B cell (primary cell): ENCODE measurements at regions not wholly inside any gene's neighbourhood (a gene's known extent, or its start where the extent isn't known, plus 50 kb on each side); places are given as distances from the start of the nearest gene placed in this dataset.

ENCODE experiments used
- ATAC-seq: fragments of 200-7000 bp; cut with Tn5 transposase; one replicate; pipeline ENCODE4 v1.10.0; 2021; ENCODE audit warnings: low read depth, mild to moderate bottlenecking, moderate number of reproducible peaks, moderate library complexity
- CTCF ChIA-PET: fragments of 350-600 bp; sonication (Branson Sonifier 250); formaldehyde crosslinking; loops from one replicate; lab custom pipeline; 2021; ENCODE audit warnings: antibody characterized with exemption, inconsistent platforms; lab: Charles Lee
- POLR2A ChIA-PET: fragments of 350-600 bp; sonication (Branson Sonifier 250); formaldehyde crosslinking; loops from one replicate; lab custom pipeline; 2021; ENCODE audit warnings: antibody characterized with exemption; lab: Charles Lee
- DNase-seq: peaks from one replicate; pipeline ENCODE4 v3.0.0; 2013
- H2AFZ ChIP-seq: 2 replicates; pipeline ENCODE4 v1.6.1; 2012; ENCODE audit warnings: mild to moderate bottlenecking, low read depth, low read length; ENCODE audit not compliant: insufficient read depth, poor library complexity, severe bottlenecking
- H3K27ac ChIP-seq, 2 donors: 1 replicate in 1 of 2; 2 replicates in 1 of 2; pipeline ENCODE4 v1.5.1; 2012 to 2013; ENCODE audit warnings: low read length in 2 of 2, mild to moderate bottlenecking in 2 of 2, moderate library complexity in 1 of 2
- H3K27me3 ChIP-seq, 4 experiments: fragments of 200-600 bp in 1 of 4; sonication (generic) in 1 of 4; replicated peaks in 1 of 4; 1 replicate in 2 of 4; 2 replicates in 2 of 4; pipeline versions ENCODE4 v1.6.1 to v1.7.0; 2013 to 2016; ENCODE audit warnings: low read length in 3 of 4, mild to moderate bottlenecking in 2 of 4, mixed read lengths in 1 of 4, moderate library complexity in 1 of 4; ENCODE audit not compliant: insufficient read depth in 4 of 4, control insufficient read depth in 3 of 4; ENCODE audit errors: control extremely low read depth in 1 of 4
- H3K36me3 ChIP-seq, 2 experiments: replicated peaks in 1 of 2; 1 replicate in 1 of 2; 2 replicates in 1 of 2; pipeline versions ENCODE4 v1.6.1 to v1.7.1; 2013; ENCODE audit warnings: low read length in 1 of 2; ENCODE audit not compliant: insufficient read depth in 2 of 2, control insufficient read depth in 1 of 2; ENCODE audit errors: control extremely low read depth in 1 of 2, extremely low read depth in 1 of 2
- H3K4me1 ChIP-seq, 2 donors: fragments of 200-600 bp in 1 of 2; sonication (generic) in 1 of 2; 1 replicate in 1 of 2; 2 replicates in 1 of 2; pipeline versions ENCODE4 v1.5.1 to v1.6.1; 2013 to 2017; ENCODE audit warnings: low read length in 2 of 2; ENCODE audit not compliant: control insufficient read depth in 2 of 2, insufficient read depth in 2 of 2
- H3K4me2 ChIP-seq: replicated peaks from 2 replicates; pipeline ENCODE3; 2012; ENCODE audit warnings: mild to moderate bottlenecking, low read depth, low read length; ENCODE audit not compliant: poor library complexity, severe bottlenecking
- H3K4me3 ChIP-seq, 5 experiments: fragments of 200-600 bp in 1 of 5; sonication (generic) in 1 of 5; 1 replicate in 3 of 5; 2 replicates in 2 of 5; pipeline versions ENCODE4 v1.5.1 to v1.7.0; 2011 to 2016; ENCODE audit warnings: low read length in 4 of 5, mild to moderate bottlenecking in 4 of 5, low read depth in 2 of 5, control low read depth in 1 of 5, moderate library complexity in 1 of 5; ENCODE audit not compliant: insufficient read depth in 1 of 5; ENCODE audit errors: control extremely low read depth in 1 of 5, extremely low read depth in 1 of 5
- H3K79me2 ChIP-seq: fragments of 200-600 bp; sonication (generic); one replicate; pipeline ENCODE4 v1.6.0; 2016; ENCODE audit warnings: low read length; ENCODE audit not compliant: control insufficient read depth, insufficient read depth
- H3K9ac ChIP-seq: fragments of 200-600 bp; sonication (generic); 2 replicates; pipeline ENCODE4 v1.6.1; 2017; ENCODE audit warnings: mild to moderate bottlenecking, low read length, moderate library complexity
- H3K9me3 ChIP-seq, 3 donors: one replicate each; pipeline versions ENCODE4 v1.6.1 to v1.7.1; 2013; ENCODE audit warnings: low read length in 2 of 3; ENCODE audit not compliant: control insufficient read depth in 2 of 3, insufficient read depth in 1 of 3; ENCODE audit errors: control extremely low read depth in 1 of 3
- H4K20me1 ChIP-seq: 2 replicates; pipeline ENCODE4 v1.6.0; 2012; ENCODE audit warnings: mild to moderate bottlenecking, low read length; ENCODE audit not compliant: insufficient read depth, control insufficient read depth, poor library complexity, severe bottlenecking
- H3K27ac Mint-ChIP-seq: one replicate; pipeline ENCODE4 v1.8.0; 2021; ENCODE audit warnings: mixed read lengths
- H3K27me3 Mint-ChIP-seq: one replicate; pipeline ENCODE4 v1.8.0; 2021; ENCODE audit warnings: mixed read lengths
- H3K4me1 Mint-ChIP-seq: one replicate; pipeline ENCODE4 v1.8.0; 2021; ENCODE audit warnings: mixed read lengths
- H3K4me3 Mint-ChIP-seq: one replicate; pipeline ENCODE4 v1.8.0; 2021; ENCODE audit warnings: mixed read lengths
- H3K9me3 Mint-ChIP-seq: one replicate; pipeline ENCODE4 v1.8.0; 2022; ENCODE audit warnings: mixed read lengths; ENCODE audit not compliant: insufficient read depth
- EZH2 ChIP-seq: IDR thresholded peaks from 2 replicates; pipeline ENCODE4 v1.6.1; 2012; ENCODE audit warnings: borderline replicate concordance, low read depth, mild to moderate bottlenecking, moderate library complexity, low read length; ENCODE audit not compliant: insufficient read depth, poor library complexity, severe bottlenecking
- WGBS: methylation state at CpG from one replicate; pipeline ENCODE4 v1.1.5; 2013; ENCODE audit warnings: missing lambda C conversion rate; ENCODE audit not compliant: insufficient coverage; 5-methylcytosine and 5-hydroxymethylcytosine counted together
- intact Hi-C: fragments of 100-400 bp; cut with micrococcal nuclease; formaldehyde crosslinking; loops from one replicate; pipeline ENCODE4 v1.10.0; 2022
- TF ChIP-seq, protein P1 (sequence below): fragments of 200-600 bp; IDR thresholded peaks from one replicate; pipeline ENCODE4 v1.8.0; 2022; ENCODE audit warnings: antibody characterized with exemption, mild to moderate bottlenecking

- Histone ChIP-seq H4K20me1 (no peaks in the 10 kb centered on the region), H3K9ac (no peak overlapping the region), H3K27me3 (no peaks in the 10 kb centered on the region), H2AFZ (no peak overlapping the region), H3K36me3 (no peaks in the 10 kb centered on the region), H3K4me2 (no peak overlapping the region), H3K4me3 (no peak overlapping the region), H3K79me2 (no peaks in the 10 kb centered on the region), H3K9me3 (no peaks in the 10 kb centered on the region), H3K27ac (no peak overlapping the region), H3K4me1 (peaks cover 0 to 3% of the 10 kb centered on the region in 2 donors)
- WGBS, result no CpG with 5 or more reads among the region's 3 CpGs
- H3K4me3 Mint-ChIP-seq, result no peak overlapping the region
- ChIA-PET CTCF (no interaction called here), POLR2A (no interaction called here)
- TF ChIP-seq EZH2, result no peak
- TF ChIP-seq, protein P1, sequence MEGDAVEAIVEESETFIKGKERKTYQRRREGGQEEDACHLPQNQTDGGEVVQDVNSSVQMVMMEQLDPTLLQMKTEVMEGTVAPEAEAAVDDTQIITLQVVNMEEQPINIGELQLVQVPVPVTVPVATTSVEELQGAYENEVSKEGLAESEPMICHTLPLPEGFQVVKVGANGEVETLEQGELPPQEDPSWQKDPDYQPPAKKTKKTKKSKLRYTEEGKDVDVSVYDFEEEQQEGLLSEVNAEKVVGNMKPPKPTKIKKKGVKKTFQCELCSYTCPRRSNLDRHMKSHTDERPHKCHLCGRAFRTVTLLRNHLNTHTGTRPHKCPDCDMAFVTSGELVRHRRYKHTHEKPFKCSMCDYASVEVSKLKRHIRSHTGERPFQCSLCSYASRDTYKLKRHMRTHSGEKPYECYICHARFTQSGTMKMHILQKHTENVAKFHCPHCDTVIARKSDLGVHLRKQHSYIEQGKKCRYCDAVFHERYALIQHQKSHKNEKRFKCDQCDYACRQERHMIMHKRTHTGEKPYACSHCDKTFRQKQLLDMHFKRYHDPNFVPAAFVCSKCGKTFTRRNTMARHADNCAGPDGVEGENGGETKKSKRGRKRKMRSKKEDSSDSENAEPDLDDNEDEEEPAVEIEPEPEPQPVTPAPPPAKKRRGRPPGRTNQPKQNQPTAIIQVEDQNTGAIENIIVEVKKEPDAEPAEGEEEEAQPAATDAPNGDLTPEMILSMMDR, result no peak
- peaks cover 2% of the 10 kb centered on the region for H3K27me3 Mint-ChIP-seq
- H3K9me3 Mint-ChIP-seq, result no peaks in the 10 kb centered on the region
- no peak for ATAC-seq
- H3K27ac Mint-ChIP-seq, result no peak overlapping the region
- H3K4me1 Mint-ChIP-seq, result no peaks in the 10 kb centered on the region
- DNase-seq, result no peak
- intact Hi-C loops, result no loop called here
These were observed 256.9 kb upstream of the POU2AF2 start for GRCh38 chr11:110988671-110989070.

DNA sequence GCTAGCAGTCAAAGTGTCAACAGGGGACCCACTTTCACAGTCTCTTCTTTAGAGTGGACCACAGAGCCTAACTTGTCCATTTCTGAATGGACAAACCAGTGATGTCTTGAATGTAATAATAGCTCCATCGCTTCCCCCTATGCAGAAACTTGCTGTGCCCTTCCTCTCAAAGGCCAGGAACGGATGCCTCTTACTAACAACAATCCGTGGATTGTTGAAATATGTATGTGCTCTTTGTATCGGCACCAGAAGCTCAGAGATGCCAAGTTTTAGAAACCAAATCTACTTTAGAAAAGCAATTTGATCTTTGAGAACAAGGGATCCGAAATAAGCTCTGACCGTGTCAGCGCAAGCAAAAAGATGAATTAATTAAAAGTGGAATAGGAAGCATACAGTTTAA is 259.5 kb upstream of the POU2AF2 start:
- no peak for DNase-seq
- Histone ChIP-seq H3K4me2 (no peak overlapping the region), H4K20me1 (no peaks in the 10 kb centered on the region), H3K79me2 (no peaks in the 10 kb centered on the region), H3K9ac (no peak overlapping the region), H3K27me3 (no peaks in the 10 kb centered on the region), H3K27ac (no peak overlapping the region), H2AFZ (no peak overlapping the region), H3K4me1 (no peaks in the 10 kb centered on the region), H3K9me3 (no peaks in the 10 kb centered on the region), H3K36me3 (no peaks in the 10 kb centered on the region), H3K4me3 (no peak overlapping the region)
- H3K9me3 Mint-ChIP-seq, result no peaks in the 10 kb centered on the region
- POLR2A ChIA-PET, result no interaction called here
- no peak for TF ChIP-seq EZH2
- TF ChIP-seq, protein P1, result no peak
- H3K4me3 Mint-ChIP-seq, result no peak overlapping the region
- CTCF ChIA-PET, result no interaction called here
- intact Hi-C loops, result no loop called here
- peaks cover 2% of the 10 kb centered on the region for H3K27me3 Mint-ChIP-seq
- H3K27ac Mint-ChIP-seq, result no peak overlapping the region
- WGBS, result no CpG with 5 or more reads among the region's 7 CpGs
- no peak for ATAC-seq
- no peaks in the 10 kb centered on the region for H3K4me1 Mint-ChIP-seq
